Suprapubic skin (tissue), 4 donors: ENCODE measurements at regions not wholly inside any gene's neighbourhood (a gene's known extent, or its start where the extent isn't known, plus 50 kb on each side); places are given as distances from the start of the nearest gene placed in this dataset.
A peak's percentile ranks its signal among the peaks of the same experiment; 100 is the strongest.

Source experiments
- DNase-seq, 2 donors: peaks; one replicate each; pipeline ENCODE4 v3.0.0-alpha.2; 2019; ENCODE audit warnings: low spot score in 2 of 2
- H3K27ac ChIP-seq: fragments of 200-600 bp; sonication (generic); one replicate; pipeline ENCODE4 v1.5.1; 2019
- H3K27me3 ChIP-seq: fragments of 200-600 bp; sonication (generic); one replicate; pipeline ENCODE4 v1.5.1; 2019
- H3K36me3 ChIP-seq: fragments of 200-600 bp; sonication (generic); one replicate; pipeline ENCODE4 v1.5.1; 2019
- H3K4me1 ChIP-seq: fragments of 200-600 bp; sonication (generic); one replicate; pipeline ENCODE4 v1.5.1; 2019
- H3K4me3 ChIP-seq: fragments of 200-600 bp; sonication (generic); one replicate; pipeline ENCODE4 v1.5.1; 2019; ENCODE audit warnings: mild to moderate bottlenecking
- H3K9me3 ChIP-seq: fragments of 200-600 bp; sonication (generic); one replicate; pipeline ENCODE4 v1.5.1; 2019
- EP300 ChIP-seq: sonication (generic); formaldehyde crosslinking; IDR thresholded peaks from one replicate; pipeline ENCODE4 v1.6.1; 2017; ENCODE audit warnings: antibody characterized with exemption
- POLR2A ChIP-seq, 2 donors: fragments of 450-650 bp; IDR thresholded peaks; one replicate each; pipeline ENCODE4 v1.6.1; 2017; ENCODE audit warnings: antibody characterized with exemption in 2 of 2, mild to moderate bottlenecking in 2 of 2, moderate library complexity in 2 of 2
- POLR2AphosphoS5 ChIP-seq, 3 donors: sonication (generic); formaldehyde crosslinking; IDR thresholded peaks; one replicate each; pipeline ENCODE4 v1.6.1; 2017; ENCODE audit warnings: antibody characterized with exemption in 3 of 3
- WGBS: methylation state at CpG from one replicate; pipeline ENCODE4 v1.1.5; 2018; 5-methylcytosine and 5-hydroxymethylcytosine counted together
- TF ChIP-seq, protein P1 (sequence below), 2 donors: fragments of 200-600 bp in 1 of 2; fragments of 450-650 bp in 1 of 2; sonication (generic) in 1 of 2; IDR thresholded peaks; one replicate each; pipeline ENCODE4 v1.5.1; 2016 to 2019; ENCODE audit warnings: antibody characterized with exemption in 2 of 2, mild to moderate bottlenecking in 1 of 2, moderate library complexity in 1 of 2

GRCh38 chr2:217512728-217513127, 490.1 kb downstream of the TNS1 start:
- TF ChIP-seq POLR2AphosphoS5 (IDR thresholded peaks at IDR 0.05) = no peak
- no peak for TF ChIP-seq EP300
- TF ChIP-seq POLR2A (IDR thresholded peaks at IDR 0.05) = no peak
- TF ChIP-seq, protein P1, sequence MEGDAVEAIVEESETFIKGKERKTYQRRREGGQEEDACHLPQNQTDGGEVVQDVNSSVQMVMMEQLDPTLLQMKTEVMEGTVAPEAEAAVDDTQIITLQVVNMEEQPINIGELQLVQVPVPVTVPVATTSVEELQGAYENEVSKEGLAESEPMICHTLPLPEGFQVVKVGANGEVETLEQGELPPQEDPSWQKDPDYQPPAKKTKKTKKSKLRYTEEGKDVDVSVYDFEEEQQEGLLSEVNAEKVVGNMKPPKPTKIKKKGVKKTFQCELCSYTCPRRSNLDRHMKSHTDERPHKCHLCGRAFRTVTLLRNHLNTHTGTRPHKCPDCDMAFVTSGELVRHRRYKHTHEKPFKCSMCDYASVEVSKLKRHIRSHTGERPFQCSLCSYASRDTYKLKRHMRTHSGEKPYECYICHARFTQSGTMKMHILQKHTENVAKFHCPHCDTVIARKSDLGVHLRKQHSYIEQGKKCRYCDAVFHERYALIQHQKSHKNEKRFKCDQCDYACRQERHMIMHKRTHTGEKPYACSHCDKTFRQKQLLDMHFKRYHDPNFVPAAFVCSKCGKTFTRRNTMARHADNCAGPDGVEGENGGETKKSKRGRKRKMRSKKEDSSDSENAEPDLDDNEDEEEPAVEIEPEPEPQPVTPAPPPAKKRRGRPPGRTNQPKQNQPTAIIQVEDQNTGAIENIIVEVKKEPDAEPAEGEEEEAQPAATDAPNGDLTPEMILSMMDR (IDR thresholded peaks at IDR 0.05) = no peak
- Histone ChIP-seq H3K27ac (no peak overlapping the region), H3K4me3 (no peak overlapping the region), H3K9me3 (no peaks in the 10 kb centered on the region), H3K4me1 (peaks cover 14% of the 10 kb centered on the region), H3K27me3 (no peaks in the 10 kb centered on the region), H3K36me3 (no peaks in the 10 kb centered on the region)
- DNase-seq = no peak
- WGBS = 70% methylated on average over 4 of the region's 4 CpGs

DNA sequence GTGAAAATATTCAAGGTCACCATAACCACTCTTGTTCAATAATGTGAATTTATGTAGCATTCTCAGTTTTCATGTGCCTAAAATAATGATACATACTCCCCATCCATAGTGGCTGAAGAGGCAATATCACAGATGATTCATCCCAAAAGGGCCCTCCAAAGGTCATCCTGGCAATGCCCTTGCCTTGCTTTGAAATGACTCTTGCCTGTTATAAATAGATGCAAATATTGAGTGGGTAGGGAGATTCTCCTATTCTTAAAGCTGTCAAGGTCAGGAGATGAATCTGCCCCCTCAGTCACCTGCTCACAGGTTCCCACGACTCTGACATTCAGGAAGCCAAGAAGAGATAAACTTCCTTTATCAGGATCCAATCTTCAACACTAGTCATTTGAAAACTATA, 490.5 kb downstream of the TNS1 start:
- TF ChIP-seq EP300 (no peak), POLR2A (IDR thresholded peaks at IDR 0.05) (no peak), POLR2AphosphoS5 (IDR thresholded peaks at IDR 0.05) (no peak)
- TF ChIP-seq, protein P1 (IDR thresholded peaks at IDR 0.05) = no peak
- no peaks in the 10 kb centered on the region for H3K27me3 ChIP-seq
- H3K36me3 ChIP-seq = no peaks in the 10 kb centered on the region
- WGBS = 62% methylated on average over 1 of the region's 1 CpG
- no peak for DNase-seq
- H3K4me1 ChIP-seq = peaks cover 14% of the 10 kb centered on the region
- H3K27ac ChIP-seq = no peak overlapping the region
- no peaks in the 10 kb centered on the region for H3K9me3 ChIP-seq
- no peak overlapping the region for H3K4me3 ChIP-seq

GRCh38 chr2:217511850-217512249, 490.9 kb downstream of the TNS1 start:
- Histone ChIP-seq H3K9me3 (no peaks in the 10 kb centered on the region), H3K36me3 (no peaks in the 10 kb centered on the region), H3K4me3 (no peak overlapping the region), H3K27ac (no peak overlapping the region), H3K27me3 (no peaks in the 10 kb centered on the region), H3K4me1 (peaks cover 14% of the 10 kb centered on the region)
- TF ChIP-seq POLR2AphosphoS5 (IDR thresholded peaks at IDR 0.05) = no peak
- TF ChIP-seq EP300 = no peak
- TF ChIP-seq, protein P1 (IDR thresholded peaks at IDR 0.05) = no peak
- TF ChIP-seq POLR2A (IDR thresholded peaks at IDR 0.05) = no peak
- 74% methylated on average over 3 of the region's 3 CpGs for WGBS
- no peak for DNase-seq

GRCh38 chr2:217510771-217511291, 492.0 kb downstream of the TNS1 start:
- no peak for TF ChIP-seq POLR2A (IDR thresholded peaks at IDR 0.05)
- TF ChIP-seq, protein P1 (IDR thresholded peaks at IDR 0.05) = peak; percentile 49 to 72
- 27% methylated on average over 9 of the region's 9 CpGs for WGBS
- no peak for DNase-seq

DNA sequence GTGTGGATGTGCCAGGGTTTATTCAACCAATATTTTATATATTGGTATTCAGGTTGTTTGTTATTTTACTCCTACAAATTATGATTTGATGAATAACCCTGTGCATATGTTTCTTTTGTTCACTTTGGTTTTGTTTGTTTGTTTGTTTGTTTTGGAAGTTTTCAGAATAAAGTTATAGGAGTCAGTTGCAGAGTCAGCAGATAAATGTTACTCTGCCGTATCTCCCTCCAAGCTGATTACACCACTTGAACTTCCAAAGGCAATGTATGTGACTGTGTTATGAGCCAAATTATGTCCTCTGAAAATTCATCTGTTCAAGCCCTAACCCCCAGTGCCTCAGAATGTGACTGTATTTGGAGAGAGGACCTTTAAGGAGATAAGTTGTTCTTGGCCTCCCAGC, 497.5 kb downstream of the TNS1 start:
- no peaks in the 10 kb centered on the region for H3K9me3 ChIP-seq
- TF ChIP-seq POLR2AphosphoS5 (IDR thresholded peaks at IDR 0.05) = no peak
- TF ChIP-seq EP300 = no peak
- TF ChIP-seq, protein P1 (IDR thresholded peaks at IDR 0.05) = no peak
- no peak for TF ChIP-seq POLR2A (IDR thresholded peaks at IDR 0.05)
- H3K4me3 ChIP-seq = no peak overlapping the region
- no peaks in the 10 kb centered on the region for H3K36me3 ChIP-seq
- DNase-seq = no peak
- H3K4me1 ChIP-seq = peaks cover under 1% of the 10 kb centered on the region
- WGBS = 78% methylated on average over 1 of the region's 1 CpG
- no peak overlapping the region for H3K27ac ChIP-seq
- no peaks in the 10 kb centered on the region for H3K27me3 ChIP-seq

More at GRCh38 chr2:217510771-217511291, 492.0 kb downstream of the TNS1 start:
- H3K4me1 ChIP-seq = peaks cover 14% of the 10 kb centered on the region
- no peak overlapping the region for H3K4me3 ChIP-seq
- H3K9me3 ChIP-seq = no peaks in the 10 kb centered on the region
- no peaks in the 10 kb centered on the region for H3K36me3 ChIP-seq
- H3K27me3 ChIP-seq = no peaks in the 10 kb centered on the region
- H3K27ac ChIP-seq = no peak overlapping the region
